ENCODE measurements at regions not wholly inside any gene's neighbourhood (a gene's known extent, or its start where the extent isn't known, plus 50 kb on each side); places are given as distances from the start of the nearest gene placed in this dataset.

GRCh38 chr1:108050911-108051629 is 86.1 kb upstream of the VAV3 start:
- no peak for DNase-seq (ENCODE audit: low read depth)

- DNase-seq (ENCODE audit: low read depth), result no peak
Observed at GRCh38 chr1:108050158-108050557, 85.2 kb upstream of the VAV3 start.

- no peak for DNase-seq (ENCODE audit: low read depth)
Observed at GRCh38 chr1:108049178-108049819, 84.3 kb upstream of the VAV3 start.

GRCh38 chr1:108048301-108049177 is 83.6 kb upstream of the VAV3 start:
- DNase-seq (ENCODE audit: low read depth), result no peak

- DNase-seq (ENCODE audit: low read depth), result no peak
Observed at GRCh38 chr1:108047085-108047484, 82.1 kb upstream of the VAV3 start.

- no peak for DNase-seq (ENCODE audit: low read depth)
Observed at GRCh38 chr1:108046026-108046425, 81.0 kb upstream of the VAV3 start.

GRCh38 chr1:108045460-108045859 is 80.5 kb upstream of the VAV3 start:
- DNase-seq (ENCODE audit: low read depth), result no peak

- no peak for DNase-seq (ENCODE audit: low read depth)
Observed at GRCh38 chr1:108044318-108044717, 79.3 kb upstream of the VAV3 start.

GRCh38 chr1:108043707-108044106 is 78.7 kb upstream of the VAV3 start:
- DNase-seq (ENCODE audit: low read depth), result no peak

- DNase-seq (ENCODE audit: low read depth), result no peak
Observed at GRCh38 chr1:108042610-108043009, 77.6 kb upstream of the VAV3 start.

GRCh38 chr1:108041360-108042142 is 76.6 kb upstream of the VAV3 start:
- no peak for DNase-seq (ENCODE audit: low read depth)

- DNase-seq (ENCODE audit: low read depth), result no peak
Observed at GRCh38 chr1:108038653-108039236, 73.8 kb upstream of the VAV3 start.

- DNase-seq (ENCODE audit: low read depth), result no peak
Observed at GRCh38 chr1:108036796-108037562, 72.0 kb upstream of the VAV3 start.

- DNase-seq (ENCODE audit: low read depth), result no peak
Observed at GRCh38 chr1:108034396-108034795, 69.4 kb upstream of the VAV3 start.

GRCh38 chr1:108033550-108033951 is 68.6 kb upstream of the VAV3 start:
- no peak for DNase-seq (ENCODE audit: low read depth)

- DNase-seq (ENCODE audit: low read depth), result no peak
Observed at GRCh38 chr1:108028841-108029388, 63.9 kb upstream of the VAV3 start.

GRCh38 chr1:108027389-108027788 is 62.4 kb upstream of the VAV3 start:
- DNase-seq (ENCODE audit: low read depth), result no peak

GRCh38 chr1:108017698-108018097 is 52.7 kb upstream of the VAV3 start:
- DNase-seq (ENCODE audit: low read depth), result no peak

GRCh38 chr1:108016451-108016920 is 51.5 kb upstream of the VAV3 start:
- peak; percentile 56 for DNase-seq (ENCODE audit: low read depth)
